ENCODE measurements at regions not wholly inside any gene's neighbourhood (a gene's known extent, or its start where the extent isn't known, plus 50 kb on each side); places are given as distances from the start of the nearest gene placed in this dataset.

GRCh38 chr6:51265426-51265825 is 446.8 kb downstream of the TFAP2B start:
- TF ChIP-seq, protein P1, sequence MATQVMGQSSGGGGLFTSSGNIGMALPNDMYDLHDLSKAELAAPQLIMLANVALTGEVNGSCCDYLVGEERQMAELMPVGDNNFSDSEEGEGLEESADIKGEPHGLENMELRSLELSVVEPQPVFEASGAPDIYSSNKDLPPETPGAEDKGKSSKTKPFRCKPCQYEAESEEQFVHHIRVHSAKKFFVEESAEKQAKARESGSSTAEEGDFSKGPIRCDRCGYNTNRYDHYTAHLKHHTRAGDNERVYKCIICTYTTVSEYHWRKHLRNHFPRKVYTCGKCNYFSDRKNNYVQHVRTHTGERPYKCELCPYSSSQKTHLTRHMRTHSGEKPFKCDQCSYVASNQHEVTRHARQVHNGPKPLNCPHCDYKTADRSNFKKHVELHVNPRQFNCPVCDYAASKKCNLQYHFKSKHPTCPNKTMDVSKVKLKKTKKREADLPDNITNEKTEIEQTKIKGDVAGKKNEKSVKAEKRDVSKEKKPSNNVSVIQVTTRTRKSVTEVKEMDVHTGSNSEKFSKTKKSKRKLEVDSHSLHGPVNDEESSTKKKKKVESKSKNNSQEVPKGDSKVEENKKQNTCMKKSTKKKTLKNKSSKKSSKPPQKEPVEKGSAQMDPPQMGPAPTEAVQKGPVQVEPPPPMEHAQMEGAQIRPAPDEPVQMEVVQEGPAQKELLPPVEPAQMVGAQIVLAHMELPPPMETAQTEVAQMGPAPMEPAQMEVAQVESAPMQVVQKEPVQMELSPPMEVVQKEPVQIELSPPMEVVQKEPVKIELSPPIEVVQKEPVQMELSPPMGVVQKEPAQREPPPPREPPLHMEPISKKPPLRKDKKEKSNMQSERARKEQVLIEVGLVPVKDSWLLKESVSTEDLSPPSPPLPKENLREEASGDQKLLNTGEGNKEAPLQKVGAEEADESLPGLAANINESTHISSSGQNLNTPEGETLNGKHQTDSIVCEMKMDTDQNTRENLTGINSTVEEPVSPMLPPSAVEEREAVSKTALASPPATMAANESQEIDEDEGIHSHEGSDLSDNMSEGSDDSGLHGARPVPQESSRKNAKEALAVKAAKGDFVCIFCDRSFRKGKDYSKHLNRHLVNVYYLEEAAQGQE (IDR thresholded peaks at IDR 0.05; ENCODE audit: borderline replicate concordance in 1 of 2, low read depth in 1 of 2, low read length in 2 of 2), result no peak
- TF ChIP-seq ZNF549 (CRISPR knock-in tag; IDR thresholded peaks at IDR 0.05), result no peak
